Caco-2 (cell line): ENCODE measurements at regions not wholly inside any gene's neighbourhood (a gene's known extent, or its start where the extent isn't known, plus 50 kb on each side); places are given as distances from the start of the nearest gene placed in this dataset.

ENCODE experiments used
- BruUV-seq: library from RNA; stranded (reverse); fragments of 400-500 nt; replicated peaks from 2 replicates; lab custom pipeline; 2021; lab: Mats Ljungman, UMichigan
- CTCF ChIA-PET: fragments of 300-600 bp; sonication (Branson Sonifier 250); formaldehyde crosslinking; loops from one replicate; lab custom pipeline; 2022; ENCODE audit warnings: antibody characterized with exemption; lab: Charles Lee
- POLR2A ChIA-PET: fragments of 300-600 bp; sonication (Branson Sonifier 250); formaldehyde crosslinking; loops from one replicate; lab custom pipeline; 2022; ENCODE audit warnings: antibody characterized with exemption; lab: Charles Lee
- DNase-seq, 2 experiments: peaks; one replicate each; pipeline versions ENCODE4 v3.0.0 to v3.0.0-alpha.2; 2020 to 2022
- H3K27me3 ChIP-seq: replicated peaks from 2 replicates; pipeline ENCODE4 v1.6.0; 2011; ENCODE audit warnings: low read length; ENCODE audit not compliant: control insufficient read depth, insufficient read depth
- H3K36me3 ChIP-seq: 2 replicates; pipeline ENCODE4 v1.5.1; 2011; ENCODE audit warnings: low read length; ENCODE audit not compliant: control insufficient read depth, insufficient read depth
- H3K4me1 ChIP-seq: fragments of 250-450 bp; sonication (Bioruptor Pico); 2 replicates; pipeline ENCODE4 v1.5.1; 2020; ENCODE audit warnings: mild to moderate bottlenecking
- H3K4me3 ChIP-seq: 2 replicates; pipeline ENCODE4 v1.5.1; 2011; ENCODE audit warnings: low read depth, mild to moderate bottlenecking, control low read depth, low read length
- H3K9me3 ChIP-seq: fragments of 250-450 bp; sonication (Bioruptor Pico); 2 replicates; pipeline ENCODE4 v1.5.1; 2020; ENCODE audit warnings: mild to moderate bottlenecking, moderate library complexity
- H3K27ac Mint-ChIP-seq: one replicate; pipeline ENCODE4 v1.8.0; 2022; ENCODE audit warnings: mixed read lengths; ENCODE audit not compliant: unreplicated experiment
- H3K27me3 Mint-ChIP-seq: one replicate; pipeline ENCODE4 v1.8.0; 2022; ENCODE audit warnings: mixed read lengths; ENCODE audit not compliant: insufficient read depth, unreplicated experiment
- H3K36me3 Mint-ChIP-seq: one replicate; pipeline ENCODE4 v1.8.0; 2022; ENCODE audit warnings: mild to moderate bottlenecking, mixed read lengths; ENCODE audit not compliant: insufficient read depth, unreplicated experiment
- H3K4me1 Mint-ChIP-seq: one replicate; pipeline ENCODE4 v1.8.0; 2022; ENCODE audit warnings: low read depth, mixed read lengths; ENCODE audit not compliant: unreplicated experiment
- H3K4me3 Mint-ChIP-seq: one replicate; pipeline ENCODE4 v1.8.0; 2022; ENCODE audit warnings: mild to moderate bottlenecking, moderate library complexity, mixed read lengths; ENCODE audit not compliant: unreplicated experiment
- H3K9me3 Mint-ChIP-seq: one replicate; pipeline ENCODE4 v1.8.0; 2022; ENCODE audit warnings: mixed read lengths; ENCODE audit not compliant: unreplicated experiment
- intact Hi-C: fragments of 100-400 bp; cut with micrococcal nuclease; formaldehyde crosslinking; loops from one replicate; pipeline ENCODE4 v1.10.0; 2022; ENCODE audit not compliant: unreplicated experiment
- TF ChIP-seq, protein P1 (sequence below), 2 experiments: fragments of 200-600 bp in 1 of 2; IDR thresholded peaks; 1 replicate in 1 of 2; 2 replicates in 1 of 2; pipeline versions ENCODE4 v1.5.1 to v1.8.0; 2011 to 2022; ENCODE audit warnings: antibody characterized with exemption in 1 of 2, control low read depth in 1 of 2, inconsistent platforms in 1 of 2, low read depth in 1 of 2, low read length in 1 of 2, mild to moderate bottlenecking in 1 of 2, moderate library complexity in 1 of 2; ENCODE audit not compliant: insufficient read depth in 1 of 2, severe bottlenecking in 1 of 2, unreplicated experiment in 1 of 2

DNA sequence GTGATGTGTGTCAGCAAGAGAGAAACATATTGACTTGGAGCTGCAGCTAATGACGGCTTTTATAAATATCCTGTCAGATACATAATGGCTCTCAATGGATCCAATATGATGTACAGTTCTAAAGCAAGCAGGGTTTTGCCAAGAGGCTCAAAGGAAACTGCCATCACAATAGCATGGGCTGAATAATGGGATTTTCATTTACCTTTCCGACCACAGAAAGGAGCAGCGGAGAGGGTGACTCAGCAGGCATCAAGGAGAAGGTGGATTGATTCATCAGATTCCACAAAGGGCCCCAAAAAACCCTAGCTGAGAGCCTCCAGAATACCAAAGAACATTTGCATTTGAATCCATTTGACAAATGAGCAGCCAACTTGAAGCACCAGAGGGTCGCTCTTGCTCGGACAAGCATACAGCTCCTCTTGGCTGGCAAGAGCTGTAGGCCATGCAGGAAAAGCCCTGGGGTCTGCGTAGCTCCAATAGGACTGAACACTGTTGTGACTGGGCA lies 355.7 kb upstream of the NOCT start:
- BruUV-seq, result no TSS peak
- Histone ChIP-seq H3K4me1 (peaks cover 13% of the 10 kb centered on the region), H3K27me3 (no peaks in the 10 kb centered on the region), H3K36me3 (no peaks in the 10 kb centered on the region), H3K9me3 (no peaks in the 10 kb centered on the region), H3K4me3 (no peak overlapping the region)
- H3K4me3 Mint-ChIP-seq, result no peak overlapping the region
- peaks cover 6% of the 10 kb centered on the region for H3K4me1 Mint-ChIP-seq
- no peaks in the 10 kb centered on the region for H3K36me3 Mint-ChIP-seq
- TF ChIP-seq, protein P1, sequence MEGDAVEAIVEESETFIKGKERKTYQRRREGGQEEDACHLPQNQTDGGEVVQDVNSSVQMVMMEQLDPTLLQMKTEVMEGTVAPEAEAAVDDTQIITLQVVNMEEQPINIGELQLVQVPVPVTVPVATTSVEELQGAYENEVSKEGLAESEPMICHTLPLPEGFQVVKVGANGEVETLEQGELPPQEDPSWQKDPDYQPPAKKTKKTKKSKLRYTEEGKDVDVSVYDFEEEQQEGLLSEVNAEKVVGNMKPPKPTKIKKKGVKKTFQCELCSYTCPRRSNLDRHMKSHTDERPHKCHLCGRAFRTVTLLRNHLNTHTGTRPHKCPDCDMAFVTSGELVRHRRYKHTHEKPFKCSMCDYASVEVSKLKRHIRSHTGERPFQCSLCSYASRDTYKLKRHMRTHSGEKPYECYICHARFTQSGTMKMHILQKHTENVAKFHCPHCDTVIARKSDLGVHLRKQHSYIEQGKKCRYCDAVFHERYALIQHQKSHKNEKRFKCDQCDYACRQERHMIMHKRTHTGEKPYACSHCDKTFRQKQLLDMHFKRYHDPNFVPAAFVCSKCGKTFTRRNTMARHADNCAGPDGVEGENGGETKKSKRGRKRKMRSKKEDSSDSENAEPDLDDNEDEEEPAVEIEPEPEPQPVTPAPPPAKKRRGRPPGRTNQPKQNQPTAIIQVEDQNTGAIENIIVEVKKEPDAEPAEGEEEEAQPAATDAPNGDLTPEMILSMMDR (IDR thresholded peaks at IDR 0.05; ENCODE audit: insufficient read depth in 1 of 2, low read depth in 1 of 2, low read length in 1 of 2, severe bottlenecking in 1 of 2, unreplicated experiment in 1 of 2), result no peak
- no peak for DNase-seq
- ChIA-PET POLR2A (no interaction called here), CTCF (no interaction called here)
- H3K27me3 Mint-ChIP-seq, result no peaks in the 10 kb centered on the region
- H3K9me3 Mint-ChIP-seq, result no peaks in the 10 kb centered on the region
- intact Hi-C loops, result no loop called here
- H3K27ac Mint-ChIP-seq, result no peak overlapping the region

DNA sequence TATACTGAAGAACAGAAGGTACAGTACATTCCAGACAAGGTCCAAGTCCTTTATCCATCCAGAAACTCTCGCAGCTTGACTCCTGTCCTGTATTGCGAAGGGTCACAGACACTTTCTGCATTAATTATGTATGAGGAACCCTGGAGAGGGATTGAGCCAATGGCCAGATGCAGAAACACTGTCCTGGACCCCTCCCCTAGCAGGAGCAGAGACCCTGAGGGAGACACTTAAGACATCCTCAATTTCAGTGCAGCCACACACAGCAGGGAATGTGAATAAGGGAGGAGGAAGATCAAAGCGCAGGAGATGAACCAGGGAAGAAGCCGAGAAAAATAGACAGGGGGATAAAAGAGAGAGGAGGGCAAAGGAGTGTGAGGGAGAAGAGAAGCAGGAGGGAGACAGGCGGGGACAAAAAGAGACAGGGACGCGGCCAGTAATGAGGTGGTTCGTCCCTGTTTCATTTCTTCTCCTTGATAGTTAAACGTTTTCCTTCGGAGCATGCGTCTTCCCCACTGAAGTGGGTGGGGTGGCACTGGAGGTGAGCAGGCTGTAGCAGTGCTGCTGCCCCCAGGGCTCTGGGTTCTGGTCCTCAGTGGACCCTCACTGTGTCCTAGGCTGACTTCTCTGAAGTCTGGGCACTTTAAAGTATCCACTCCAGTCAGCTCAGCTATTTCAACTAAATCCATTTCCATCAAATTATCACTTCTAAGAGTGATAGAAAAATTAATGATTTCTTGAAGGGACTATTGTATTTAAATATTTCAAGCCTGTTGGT lies 356.4 kb upstream of the NOCT start:
- no peaks in the 10 kb centered on the region for H3K27me3 Mint-ChIP-seq
- Histone ChIP-seq H3K4me1 (peaks cover 13% of the 10 kb centered on the region), H3K36me3 (no peaks in the 10 kb centered on the region), H3K4me3 (no peak overlapping the region), H3K27me3 (no peaks in the 10 kb centered on the region), H3K9me3 (no peaks in the 10 kb centered on the region)
- ChIA-PET CTCF (no interaction called here), POLR2A (no interaction called here)
- BruUV-seq, result no TSS peak
- H3K36me3 Mint-ChIP-seq, result no peaks in the 10 kb centered on the region
- no peaks in the 10 kb centered on the region for H3K9me3 Mint-ChIP-seq
- intact Hi-C loops, result no loop called here
- H3K4me3 Mint-ChIP-seq, result no peak overlapping the region
- H3K27ac Mint-ChIP-seq, result no peak overlapping the region
- peaks cover 6% of the 10 kb centered on the region for H3K4me1 Mint-ChIP-seq
- TF ChIP-seq, protein P1 (IDR thresholded peaks at IDR 0.05; ENCODE audit: insufficient read depth in 1 of 2, low read depth in 1 of 2, low read length in 1 of 2, severe bottlenecking in 1 of 2, unreplicated experiment in 1 of 2), result no peak
- DNase-seq, result no peak

DNA sequence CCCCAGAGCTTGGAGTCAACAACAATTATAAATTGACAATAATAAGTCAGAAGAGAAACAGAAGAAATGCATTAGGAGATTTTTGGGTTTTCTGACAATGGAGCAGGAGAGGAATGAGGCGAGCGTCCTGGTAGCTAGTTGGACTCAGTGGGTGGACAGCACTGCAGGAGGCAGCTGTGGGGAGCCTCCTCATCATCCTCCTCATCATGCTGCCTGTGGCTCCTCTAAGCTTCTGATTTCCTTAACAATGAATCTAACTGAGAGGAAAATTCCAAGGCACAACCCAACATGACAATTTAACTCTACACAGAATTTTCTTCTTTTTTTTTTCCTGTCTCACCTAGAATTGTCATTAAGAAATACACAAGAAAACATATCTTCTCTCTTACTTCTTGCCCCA lies 357.1 kb upstream of the NOCT start:
- ChIA-PET CTCF (no interaction called here), POLR2A (no interaction called here)
- no peak overlapping the region for H3K4me3 Mint-ChIP-seq

More for the DNA sequence above, 357.1 kb upstream of the NOCT start:
- no peaks in the 10 kb centered on the region for H3K9me3 Mint-ChIP-seq
- H3K4me1 Mint-ChIP-seq, result peaks cover 6% of the 10 kb centered on the region
- no peaks in the 10 kb centered on the region for H3K36me3 Mint-ChIP-seq
- H3K27me3 Mint-ChIP-seq, result no peaks in the 10 kb centered on the region
- Histone ChIP-seq H3K27me3 (no peaks in the 10 kb centered on the region), H3K4me3 (no peak overlapping the region), H3K4me1 (peaks cover 13% of the 10 kb centered on the region), H3K9me3 (no peaks in the 10 kb centered on the region), H3K36me3 (no peaks in the 10 kb centered on the region)
- no peak for DNase-seq
- intact Hi-C loops, result no loop called here
- BruUV-seq, result no TSS peak
- TF ChIP-seq, protein P1 (IDR thresholded peaks at IDR 0.05; ENCODE audit: insufficient read depth in 1 of 2, low read depth in 1 of 2, low read length in 1 of 2, severe bottlenecking in 1 of 2, unreplicated experiment in 1 of 2), result no peak
- H3K27ac Mint-ChIP-seq, result no peak overlapping the region
